ENCODE measurements at regions not wholly inside any gene's neighbourhood (a gene's known extent, or its start where the extent isn't known, plus 50 kb on each side); places are given as distances from the start of the nearest gene placed in this dataset.

- no peak overlapping the region for H3K4me3 ChIP-seq (ENCODE audit: low read length in 2 of 2)
- Mint-ChIP-seq H3K27ac (no peak overlapping the region), H3K9me3 (no peaks in the 10 kb centered on the region), H3K4me1 (peaks cover 3 to 9% (median 8%) of the 10 kb centered on the region in 4 donors), H3K27me3 (peaks cover 17 to 22% of the 10 kb centered on the region in 2 donors), H3K36me3 (no peaks in the 10 kb centered on the region), H3K4me3 (no peak overlapping the region)
- no peaks in the 10 kb centered on the region for H3K36me3 ChIP-seq (ENCODE audit: insufficient read depth, low read length)
- ChIA-PET POLR2A (ENCODE audit: partially characterized antibody) (no interaction called here), CTCF (ENCODE audit: partially characterized antibody) (interaction anchor here (0.7 to 3.4 kb wide), 7 partner anchors 8 to 821 kb away, joined by 3 to 20 read pairs (median 5); no protein-coding TSS in a partner anchor)
- intact Hi-C loops (cut with micrococcal nuclease), result no loop called here
- H3K4me1 ChIP-seq (ENCODE audit: insufficient read depth, low read length), result peaks cover 13% of the 10 kb centered on the region
- no peak for DNase-seq
- no peak overlapping the region for H3K27ac ChIP-seq (ENCODE audit: low read depth, low read length)
- no peaks in the 10 kb centered on the region for H3K9me3 ChIP-seq (ENCODE audit: control insufficient read depth in 1 of 2, low read length in 2 of 2)
- H3K27me3 ChIP-seq (ENCODE audit: insufficient read depth, low read length), result peaks cover 17% of the 10 kb centered on the region
These were observed 50.7 kb upstream of the GPR157 start for GRCh38 chr1:9179463-9180110.

GRCh38 chr1:9180111-9180819 is 51.4 kb upstream of the GPR157 start:
- Histone ChIP-seq H3K27ac (ENCODE audit: low read depth, low read length) (no peak overlapping the region), H3K9me3 (ENCODE audit: control insufficient read depth in 1 of 2, low read length in 2 of 2) (no peaks in the 10 kb centered on the region), H3K4me3 (ENCODE audit: low read length in 2 of 2) (no peak overlapping the region), H3K27me3 (ENCODE audit: insufficient read depth, low read length) (peaks cover 17% of the 10 kb centered on the region), H3K4me1 (ENCODE audit: insufficient read depth, low read length) (peaks cover 13% of the 10 kb centered on the region), H3K36me3 (ENCODE audit: insufficient read depth, low read length) (no peaks in the 10 kb centered on the region)
- H3K27ac Mint-ChIP-seq, result no peak overlapping the region
- no peak for DNase-seq
- peaks cover 3 to 9% (median 8%) of the 10 kb centered on the region in 4 donors for H3K4me1 Mint-ChIP-seq
- intact Hi-C loops (cut with micrococcal nuclease), result no loop called here
- no peaks in the 10 kb centered on the region for H3K36me3 Mint-ChIP-seq
- peaks cover 14 to 19% of the 10 kb centered on the region in 2 donors for H3K27me3 Mint-ChIP-seq
- H3K4me3 Mint-ChIP-seq, result no peak overlapping the region
- POLR2A ChIA-PET (ENCODE audit: partially characterized antibody), result no interaction called here
- CTCF ChIA-PET (ENCODE audit: partially characterized antibody), result interaction anchor here (1.1 to 3.4 kb wide), 8 partner anchors 8 to 311 kb away, joined by 3 to 20 read pairs (median 6); no protein-coding TSS in a partner anchor
- no peaks in the 10 kb centered on the region for H3K9me3 Mint-ChIP-seq

- Histone ChIP-seq H3K4me3 (ENCODE audit: low read length in 2 of 2) (peak overlapping the region in 1 of 2 donors; percentile 47), H3K4me1 (ENCODE audit: insufficient read depth, low read length) (peaks cover 13% of the 10 kb centered on the region), H3K9me3 (ENCODE audit: control insufficient read depth in 1 of 2, low read length in 2 of 2) (no peaks in the 10 kb centered on the region), H3K27me3 (ENCODE audit: insufficient read depth, low read length) (peaks cover 17% of the 10 kb centered on the region), H3K36me3 (ENCODE audit: insufficient read depth, low read length) (no peaks in the 10 kb centered on the region), H3K27ac (ENCODE audit: low read depth, low read length) (no peak overlapping the region)
- DNase-seq, result peak; percentile 50 to 65 (median 57)
- Mint-ChIP-seq H3K36me3 (no peaks in the 10 kb centered on the region), H3K4me3 (peak overlapping the region; percentile 66 to 86 (median 80)), H3K4me1 (peaks cover 3 to 9% (median 8%) of the 10 kb centered on the region in 4 donors), H3K27me3 (peaks cover 13 to 15% of the 10 kb centered on the region in 2 donors), H3K9me3 (no peaks in the 10 kb centered on the region), H3K27ac (no peak overlapping the region)
- intact Hi-C loops (cut with micrococcal nuclease), result no loop called here
- ChIA-PET POLR2A (ENCODE audit: partially characterized antibody) (no interaction called here), CTCF (ENCODE audit: partially characterized antibody) (interaction anchor here (1.1 to 3.4 kb wide), 8 partner anchors 10 to 310 kb away, joined by 3 to 20 read pairs (median 6); no protein-coding TSS in a partner anchor)
These were observed 52.4 kb upstream of the GPR157 start for GRCh38 chr1:9181176-9181906.

DNA sequence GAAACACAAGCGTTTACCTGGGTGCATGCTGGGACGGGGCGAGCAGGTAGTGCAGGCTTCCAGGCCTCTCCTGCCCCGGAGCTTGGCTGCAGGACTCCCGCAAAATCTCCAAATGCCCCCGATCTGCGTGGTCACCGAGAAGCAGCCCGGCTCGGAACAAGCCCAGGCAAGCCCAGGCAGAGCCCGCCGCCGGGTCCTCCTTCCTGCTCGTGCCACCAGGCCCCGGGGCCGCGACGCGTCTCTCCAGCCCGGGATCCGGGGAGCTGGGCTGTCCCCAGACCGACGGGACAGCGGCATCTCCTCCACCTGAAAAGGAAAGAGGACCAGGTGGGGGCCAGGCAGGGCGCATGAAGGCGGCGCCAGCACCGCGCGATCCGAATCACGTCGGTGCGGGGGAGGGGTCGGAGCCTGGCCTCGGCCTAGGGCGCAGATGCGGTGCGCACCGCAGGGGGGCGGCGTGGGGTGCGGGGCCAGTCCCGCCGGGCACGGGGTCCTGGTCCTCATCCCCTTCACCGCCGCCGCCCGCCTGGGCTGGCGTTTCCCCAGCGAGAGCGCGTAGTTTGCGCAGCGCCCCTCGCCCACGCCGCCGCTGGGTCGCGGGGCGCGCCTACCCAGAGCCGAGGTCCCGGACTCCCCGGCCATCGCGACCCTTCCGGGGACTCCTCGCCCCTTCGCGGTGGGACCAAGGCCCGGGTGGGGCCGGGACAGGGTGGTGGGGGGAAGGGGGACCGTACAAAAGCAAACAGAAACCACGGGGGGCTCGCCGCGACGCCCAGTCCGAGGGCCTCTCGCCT is 52.4 kb upstream of the H6PD start:
- intact Hi-C loops (cut with micrococcal nuclease), result no loop called here
- Mint-ChIP-seq H3K4me3 (peak overlapping the region; percentile 73 to 86 (median 82)), H3K27ac (no peak overlapping the region), H3K27me3 (peaks cover 11 to 12% of the 10 kb centered on the region in 2 donors), H3K36me3 (no peaks in the 10 kb centered on the region), H3K4me1 (peaks cover 3 to 9% (median 8%) of the 10 kb centered on the region in 4 donors), H3K9me3 (no peaks in the 10 kb centered on the region)
- Histone ChIP-seq H3K36me3 (ENCODE audit: insufficient read depth, low read length) (no peaks in the 10 kb centered on the region), H3K4me3 (ENCODE audit: low read length in 2 of 2) (peak overlapping the region in 1 of 2 donors; percentile 47), H3K27ac (ENCODE audit: low read depth, low read length) (no peak overlapping the region), H3K4me1 (ENCODE audit: insufficient read depth, low read length) (peaks cover 13% of the 10 kb centered on the region), H3K27me3 (ENCODE audit: insufficient read depth, low read length) (peaks cover 17% of the 10 kb centered on the region), H3K9me3 (ENCODE audit: control insufficient read depth in 1 of 2, low read length in 2 of 2) (no peaks in the 10 kb centered on the region)
- DNase-seq, result no peak
- ChIA-PET POLR2A (ENCODE audit: partially characterized antibody) (no interaction called here), CTCF (ENCODE audit: partially characterized antibody) (interaction anchor here (1.0 kb wide), 1 partner anchor 15 kb away, joined by 3 read pairs; no protein-coding TSS in a partner anchor)

DNA sequence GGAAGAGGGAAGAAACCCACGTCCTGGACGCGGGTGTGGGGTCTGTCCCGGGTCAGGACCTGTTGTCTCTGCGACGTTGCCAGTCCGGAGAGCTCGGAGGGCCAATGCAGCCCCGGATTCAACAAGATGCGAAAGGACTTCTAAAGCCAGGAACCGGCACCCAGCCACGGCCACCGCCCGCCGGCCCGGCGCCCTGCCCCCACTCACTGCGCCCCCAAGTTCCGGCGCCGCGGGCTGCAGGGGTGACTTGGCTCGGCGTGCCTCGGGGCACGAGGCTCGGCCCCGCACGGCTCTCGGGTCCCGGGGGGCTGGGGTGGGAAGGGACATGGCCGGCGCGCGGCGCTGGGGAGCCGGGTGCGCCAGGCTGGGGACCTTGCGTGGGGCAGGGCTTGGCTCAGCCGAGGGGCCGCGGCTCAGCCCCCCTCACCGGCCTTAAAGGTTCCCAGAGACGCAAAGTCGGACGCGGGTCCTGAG is 51.8 kb upstream of the H6PD start:
- peak overlapping the region in 1 of 2 donors; percentile 47 for H3K4me3 ChIP-seq (ENCODE audit: low read length in 2 of 2)
- no peaks in the 10 kb centered on the region for H3K36me3 Mint-ChIP-seq
- intact Hi-C loops (cut with micrococcal nuclease), result no loop called here
- DNase-seq, result no peak
- H3K4me3 Mint-ChIP-seq, result peak overlapping the region in 6 of 8 donors; percentile 39 to 80 (median 56)
- ChIA-PET POLR2A (ENCODE audit: partially characterized antibody) (no interaction called here), CTCF (ENCODE audit: partially characterized antibody) (interaction anchor here (1.0 kb wide), 1 partner anchor 14 kb away, joined by 3 read pairs; no protein-coding TSS in a partner anchor)
- no peaks in the 10 kb centered on the region for H3K9me3 ChIP-seq (ENCODE audit: control insufficient read depth in 1 of 2, low read length in 2 of 2)
- peaks cover 3 to 9% (median 8%) of the 10 kb centered on the region in 4 donors for H3K4me1 Mint-ChIP-seq
- no peaks in the 10 kb centered on the region for H3K9me3 Mint-ChIP-seq
- H3K27me3 Mint-ChIP-seq, result peaks cover 11 to 14% of the 10 kb centered on the region in 2 donors
- H3K27ac ChIP-seq (ENCODE audit: low read depth, low read length), result no peak overlapping the region
- H3K36me3 ChIP-seq (ENCODE audit: insufficient read depth, low read length), result no peaks in the 10 kb centered on the region
- peaks cover 13% of the 10 kb centered on the region for H3K4me1 ChIP-seq (ENCODE audit: insufficient read depth, low read length)
- no peak overlapping the region for H3K27ac Mint-ChIP-seq
- peaks cover 17% of the 10 kb centered on the region for H3K27me3 ChIP-seq (ENCODE audit: insufficient read depth, low read length)

DNA sequence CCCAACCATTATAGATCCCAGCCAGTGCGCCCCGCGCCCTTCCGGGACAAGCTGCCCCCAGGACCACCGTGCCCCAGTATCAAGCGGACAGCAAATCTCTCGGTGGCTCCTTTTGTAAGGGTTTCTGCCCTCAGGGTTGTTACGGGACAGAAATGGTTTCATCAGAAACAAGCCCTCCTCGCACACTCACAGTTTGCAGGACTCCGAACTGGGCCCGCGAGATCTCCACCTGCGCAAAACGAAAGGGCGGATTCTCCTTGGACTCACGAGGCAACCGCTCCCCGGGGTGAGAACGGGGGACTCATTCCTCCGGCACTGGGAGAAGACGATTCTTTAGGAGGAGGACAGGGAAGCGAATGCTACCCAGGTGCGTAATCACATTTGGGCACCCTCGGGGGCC is 51.1 kb upstream of the H6PD start:
- peak overlapping the region in 4 of 8 donors; percentile 9 to 47 (median 32) for H3K4me3 Mint-ChIP-seq
- H3K27me3 ChIP-seq (ENCODE audit: insufficient read depth, low read length), result peaks cover 17% of the 10 kb centered on the region
- POLR2A ChIA-PET (ENCODE audit: partially characterized antibody), result no interaction called here

More for the DNA sequence above, 51.1 kb upstream of the H6PD start:
- H3K27ac Mint-ChIP-seq, result no peak overlapping the region
- intact Hi-C loops (cut with micrococcal nuclease), result no loop called here
- no peak overlapping the region for H3K4me3 ChIP-seq (ENCODE audit: low read length in 2 of 2)
- no peaks in the 10 kb centered on the region for H3K9me3 Mint-ChIP-seq
- no peaks in the 10 kb centered on the region for H3K9me3 ChIP-seq (ENCODE audit: control insufficient read depth in 1 of 2, low read length in 2 of 2)
- H3K4me1 Mint-ChIP-seq, result peaks cover 3 to 9% (median 8%) of the 10 kb centered on the region in 4 donors
- H3K36me3 Mint-ChIP-seq, result no peaks in the 10 kb centered on the region
- H3K27me3 Mint-ChIP-seq, result peaks cover 11 to 13% of the 10 kb centered on the region in 2 donors
- no peak overlapping the region for H3K27ac ChIP-seq (ENCODE audit: low read depth, low read length)
- no peaks in the 10 kb centered on the region for H3K36me3 ChIP-seq (ENCODE audit: insufficient read depth, low read length)
- H3K4me1 ChIP-seq (ENCODE audit: insufficient read depth, low read length), result peaks cover 13% of the 10 kb centered on the region
- no peak for DNase-seq
- CTCF ChIA-PET (ENCODE audit: partially characterized antibody), result interaction anchor here (1.0 kb wide), 1 partner anchor 13 kb away, joined by 3 read pairs; no protein-coding TSS in a partner anchor

Data from CD4-positive, alpha-beta memory T cell (primary cell).